HUES48 (cell line): ENCODE measurements at regions not wholly inside any gene's neighbourhood (a gene's known extent, or its start where the extent isn't known, plus 50 kb on each side); places are given as distances from the start of the nearest gene placed in this dataset.

ENCODE experiments used
- H3K27ac ChIP-seq: one replicate; pipeline ENCODE4 v1.7.0; 2013; ENCODE audit warnings: low read depth, low read length, inconsistent platforms
- H3K27me3 ChIP-seq: 2 replicates; pipeline ENCODE4 v1.6.1; 2013; ENCODE audit warnings: mild to moderate bottlenecking, low read length; ENCODE audit not compliant: control insufficient read depth, insufficient read depth
- H3K36me3 ChIP-seq: 2 replicates; pipeline ENCODE4 v1.6.1; 2013; ENCODE audit warnings: low read length; ENCODE audit not compliant: control insufficient read depth, insufficient read depth
- H3K4me1 ChIP-seq: 2 replicates; pipeline ENCODE4 v1.6.1; 2013; ENCODE audit warnings: mild to moderate bottlenecking, low read length; ENCODE audit not compliant: control insufficient read depth, insufficient read depth
- H3K4me3 ChIP-seq: 2 replicates; pipeline ENCODE4 v1.5.1; 2013; ENCODE audit warnings: mild to moderate bottlenecking, low read depth, low read length
- H3K9ac ChIP-seq: 2 replicates; pipeline ENCODE4 v1.6.1; 2013; ENCODE audit warnings: mild to moderate bottlenecking, low read depth, low read length, moderate library complexity
- H3K9me3 ChIP-seq: 2 replicates; pipeline ENCODE4 v1.6.1; 2013; ENCODE audit warnings: low read length; ENCODE audit not compliant: control insufficient read depth, insufficient read depth

- H3K9ac ChIP-seq, result no peak overlapping the region
- no peak overlapping the region for H3K4me3 ChIP-seq
- no peaks in the 10 kb centered on the region for H3K27me3 ChIP-seq
- no peaks in the 10 kb centered on the region for H3K9me3 ChIP-seq
- H3K36me3 ChIP-seq, result no peaks in the 10 kb centered on the region
- no peaks in the 10 kb centered on the region; the same call in 1 of the 2 replicates for H3K4me1 ChIP-seq
- no peak overlapping the region for H3K27ac ChIP-seq
These were observed 61.8 kb upstream of the SLC66A3 start for GRCh38 chr2:11093467-11093866.

- Histone ChIP-seq H3K4me3 (no peak overlapping the region), H3K9ac (no peak overlapping the region), H3K27me3 (no peaks in the 10 kb centered on the region), H3K9me3 (no peaks in the 10 kb centered on the region), H3K36me3 (no peaks in the 10 kb centered on the region), H3K4me1 (no peaks in the 10 kb centered on the region; the same call in 1 of the 2 replicates), H3K27ac (no peak overlapping the region)
These were observed 61.1 kb upstream of the SLC66A3 start for GRCh38 chr2:11094021-11094810.

GRCh38 chr2:11096591-11096990, 58.7 kb upstream of the SLC66A3 start:
- Histone ChIP-seq H3K4me1 (no peaks in the 10 kb centered on the region; the same call in 1 of the 2 replicates), H3K9me3 (no peaks in the 10 kb centered on the region), H3K27ac (no peak overlapping the region), H3K9ac (no peak overlapping the region), H3K4me3 (no peak overlapping the region), H3K27me3 (no peaks in the 10 kb centered on the region), H3K36me3 (no peaks in the 10 kb centered on the region)

- no peaks in the 10 kb centered on the region for H3K27me3 ChIP-seq
- no peak overlapping the region for H3K9ac ChIP-seq
- H3K4me3 ChIP-seq, result no peak overlapping the region
- H3K27ac ChIP-seq, result no peak overlapping the region
- no peaks in the 10 kb centered on the region for H3K9me3 ChIP-seq
- H3K4me1 ChIP-seq, result no peaks in the 10 kb centered on the region; the same call in 1 of the 2 replicates
- H3K36me3 ChIP-seq, result no peaks in the 10 kb centered on the region
These were observed 58.1 kb upstream of the SLC66A3 start for GRCh38 chr2:11097038-11097720.

- Histone ChIP-seq H3K27ac (no peak overlapping the region), H3K9ac (no peak overlapping the region), H3K4me1 (no peaks in the 10 kb centered on the region), H3K4me3 (no peak overlapping the region), H3K36me3 (no peaks in the 10 kb centered on the region), H3K27me3 (no peaks in the 10 kb centered on the region), H3K9me3 (no peaks in the 10 kb centered on the region)
These were observed 57.3 kb upstream of the SLC66A3 start for GRCh38 chr2:11097854-11098387.

GRCh38 chr2:11099122-11100065, 55.9 kb upstream of the SLC66A3 start:
- no peaks in the 10 kb centered on the region for H3K36me3 ChIP-seq
- no peak overlapping the region for H3K4me3 ChIP-seq
- no peaks in the 10 kb centered on the region for H3K9me3 ChIP-seq
- no peak overlapping the region for H3K9ac ChIP-seq
- H3K4me1 ChIP-seq, result no peaks in the 10 kb centered on the region
- no peak overlapping the region for H3K27ac ChIP-seq
- no peaks in the 10 kb centered on the region for H3K27me3 ChIP-seq

- H3K27me3 ChIP-seq, result no peaks in the 10 kb centered on the region
- no peak overlapping the region for H3K4me3 ChIP-seq
- no peak overlapping the region for H3K27ac ChIP-seq
- no peaks in the 10 kb centered on the region for H3K9me3 ChIP-seq
- H3K36me3 ChIP-seq, result no peaks in the 10 kb centered on the region
- H3K9ac ChIP-seq, result no peak overlapping the region
- H3K4me1 ChIP-seq, result no peaks in the 10 kb centered on the region
These were observed 55.1 kb upstream of the SLC66A3 start for GRCh38 chr2:11100130-11100529.

GRCh38 chr2:11100976-11101375, 54.3 kb upstream of the SLC66A3 start:
- Histone ChIP-seq H3K27ac (no peak overlapping the region), H3K4me3 (no peak overlapping the region), H3K9ac (no peak overlapping the region), H3K4me1 (no peaks in the 10 kb centered on the region), H3K27me3 (no peaks in the 10 kb centered on the region), H3K9me3 (no peaks in the 10 kb centered on the region), H3K36me3 (no peaks in the 10 kb centered on the region)

GRCh38 chr2:11101430-11101829, 53.8 kb upstream of the SLC66A3 start:
- H3K4me1 ChIP-seq, result no peaks in the 10 kb centered on the region
- H3K9me3 ChIP-seq, result no peaks in the 10 kb centered on the region
- no peak overlapping the region for H3K4me3 ChIP-seq
- no peaks in the 10 kb centered on the region for H3K36me3 ChIP-seq
- no peak overlapping the region for H3K9ac ChIP-seq
- H3K27ac ChIP-seq, result no peak overlapping the region
- H3K27me3 ChIP-seq, result no peaks in the 10 kb centered on the region

GRCh38 chr2:11102466-11102865, 52.8 kb upstream of the SLC66A3 start:
- no peaks in the 10 kb centered on the region for H3K36me3 ChIP-seq
- H3K4me1 ChIP-seq, result no peaks in the 10 kb centered on the region
- no peaks in the 10 kb centered on the region for H3K27me3 ChIP-seq
- H3K9ac ChIP-seq, result no peak overlapping the region
- no peak overlapping the region for H3K4me3 ChIP-seq
- H3K9me3 ChIP-seq, result no peaks in the 10 kb centered on the region
- H3K27ac ChIP-seq, result no peak overlapping the region
